GM18951 (cell line): ENCODE measurements at regions not wholly inside any gene's neighbourhood (a gene's known extent, or its start where the extent isn't known, plus 50 kb on each side); places are given as distances from the start of the nearest gene placed in this dataset.
"Not testable (repeated sequence)": the region's sequence is repeated elsewhere in the genome, so short reads cannot be mapped to it uniquely, and the experiment has no call there.

Experiments
- POLR2A ChIP-seq: IDR thresholded peaks from 4 replicates; pipeline ENCODE4 v1.6.1; 2011; ENCODE audit warnings: mild to moderate bottlenecking; ENCODE audit not compliant: insufficient read length, insufficient read depth; ENCODE audit errors: extremely low read depth
- in situ Hi-C: fragments of 300-500 bp; cut with MboI; formaldehyde crosslinking; loops from one replicate; pipeline ENCODE4 v1.12.0; 2022; ENCODE audit warnings: low sequenced_read_pairs, mixed read lengths, inconsistent platforms; ENCODE audit not compliant: unreplicated experiment

- in situ Hi-C loops = no loop called here
- TF ChIP-seq POLR2A = no peak
Observed at GRCh38 chr2:66251573-66251972, 183.4 kb upstream of the MEIS1 start.

GRCh38 chr2:66249089-66249488 lies 185.8 kb upstream of the MEIS1 start:
- in situ Hi-C loops = not testable (repeated sequence)

GRCh38 chr2:66243809-66244208 lies 191.1 kb upstream of the MEIS1 start:
- in situ Hi-C loops = not testable (repeated sequence)

- in situ Hi-C loops = not testable (repeated sequence)
Observed at GRCh38 chr2:66242888-66243287, 192.0 kb upstream of the MEIS1 start.

- in situ Hi-C loops = no loop called here
Observed at GRCh38 chr2:66242099-66242789, 192.7 kb upstream of the MEIS1 start.

GRCh38 chr2:66240286-66240685 lies 194.6 kb upstream of the MEIS1 start:
- no peak for TF ChIP-seq POLR2A
- in situ Hi-C loops = no loop called here

More at GRCh38 chr2:66242099-66242789, 192.7 kb upstream of the MEIS1 start:
- TF ChIP-seq POLR2A = no peak

GRCh38 chr2:66239655-66240054 lies 195.3 kb upstream of the MEIS1 start:
- in situ Hi-C loops = no loop called here
- TF ChIP-seq POLR2A = no peak

GRCh38 chr2:66237803-66238379 lies 197.0 kb upstream of the MEIS1 start:
- TF ChIP-seq POLR2A = no peak
- in situ Hi-C loops = no loop called here

GRCh38 chr2:66236816-66237802 lies 197.8 kb upstream of the MEIS1 start:
- in situ Hi-C loops = no loop called here
- TF ChIP-seq POLR2A = no peak

GRCh38 chr2:66236067-66236685 lies 198.7 kb upstream of the MEIS1 start:
- in situ Hi-C loops = no loop called here
- TF ChIP-seq POLR2A = no peak

- in situ Hi-C loops = no loop called here
- TF ChIP-seq POLR2A = no peak
Observed at GRCh38 chr2:66235428-66235827, 199.5 kb upstream of the MEIS1 start.

GRCh38 chr2:66233981-66234380 lies 200.9 kb upstream of the MEIS1 start:
- in situ Hi-C loops = no loop called here
- no peak for TF ChIP-seq POLR2A

- no peak for TF ChIP-seq POLR2A
- in situ Hi-C loops = no loop called here
Observed at GRCh38 chr2:66228128-66228547, 206.8 kb upstream of the MEIS1 start.
